ENCODE measurements at regions not wholly inside any gene's neighbourhood (a gene's known extent, or its start where the extent isn't known, plus 50 kb on each side); places are given as distances from the start of the nearest gene placed in this dataset.

GRCh38 chr18:60996822-60997221 is 336.4 kb upstream of the CDH20 start:
- DNase-seq (ENCODE audit: low read depth): no peak
- no peak overlapping the region for H3K4me3 ChIP-seq (ENCODE audit: low read depth, low read length)

DNA sequence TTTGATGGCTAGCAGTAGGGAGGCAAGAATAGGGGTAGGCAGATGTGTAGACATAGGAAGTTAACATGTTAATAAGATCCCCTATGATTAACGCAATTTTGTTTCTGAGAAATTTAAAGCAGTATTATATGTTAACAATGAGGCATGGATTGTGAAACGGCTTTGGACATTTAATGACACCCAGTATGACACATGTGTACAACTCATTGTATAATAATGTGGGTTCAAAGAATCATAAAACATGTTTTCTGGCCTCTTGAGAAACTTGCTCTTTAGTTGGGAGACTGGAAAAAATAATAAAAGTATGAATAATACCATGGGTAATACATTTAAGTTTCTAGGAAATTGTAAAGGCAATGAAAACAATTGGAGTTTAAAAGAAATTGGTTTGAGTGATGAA is 332.1 kb upstream of the CDH20 start:
- H3K4me3 ChIP-seq (ENCODE audit: low read depth, low read length): no peak overlapping the region
- peak; percentile 51 for DNase-seq (ENCODE audit: low read depth)

DNA sequence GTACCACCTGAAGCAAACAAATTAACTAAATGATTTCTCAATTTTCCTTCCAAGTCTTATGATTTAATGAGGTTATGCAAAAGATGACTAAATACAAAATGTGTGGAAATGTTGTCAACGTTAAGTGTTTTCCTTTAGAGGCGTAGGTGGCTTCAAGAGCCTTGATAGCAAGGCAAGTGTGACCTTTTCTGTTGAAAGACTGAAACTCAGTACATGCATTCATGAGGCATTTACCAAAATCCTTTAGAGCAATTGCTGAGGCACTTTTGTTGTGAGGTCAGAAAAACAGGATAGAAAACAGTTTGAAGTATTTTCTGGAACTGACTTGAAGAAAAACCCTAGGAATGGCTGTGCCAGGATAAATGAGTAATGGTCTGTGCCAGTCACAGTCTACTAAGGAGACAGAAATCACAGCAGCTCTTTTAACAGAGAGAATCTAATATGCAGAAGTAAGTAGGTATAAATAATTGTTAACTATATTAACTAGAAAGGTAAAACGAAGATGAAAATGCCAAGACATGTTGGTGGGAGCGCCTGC is 326.5 kb upstream of the CDH20 start:
- DNase-seq (ENCODE audit: low read depth): no peak
- H3K4me3 ChIP-seq (ENCODE audit: low read depth, low read length): no peak overlapping the region

- no peak overlapping the region for H3K4me3 ChIP-seq (ENCODE audit: low read depth, low read length)
- no peak for DNase-seq (ENCODE audit: low read depth)
These were observed 313.6 kb upstream of the CDH20 start for GRCh38 chr18:61019338-61020301.

- no peak for DNase-seq (ENCODE audit: low read depth)
These were observed 307.6 kb upstream of the CDH20 start for GRCh38 chr18:61025596-61025995.

GRCh38 chr18:61031626-61032025 is 301.6 kb upstream of the CDH20 start:
- no peak for DNase-seq (ENCODE audit: low read depth)
- no peak overlapping the region for H3K4me3 ChIP-seq (ENCODE audit: low read depth, low read length)

More at GRCh38 chr18:61025596-61025995, 307.6 kb upstream of the CDH20 start:
- H3K4me3 ChIP-seq (ENCODE audit: low read depth, low read length): no peak overlapping the region

DNA sequence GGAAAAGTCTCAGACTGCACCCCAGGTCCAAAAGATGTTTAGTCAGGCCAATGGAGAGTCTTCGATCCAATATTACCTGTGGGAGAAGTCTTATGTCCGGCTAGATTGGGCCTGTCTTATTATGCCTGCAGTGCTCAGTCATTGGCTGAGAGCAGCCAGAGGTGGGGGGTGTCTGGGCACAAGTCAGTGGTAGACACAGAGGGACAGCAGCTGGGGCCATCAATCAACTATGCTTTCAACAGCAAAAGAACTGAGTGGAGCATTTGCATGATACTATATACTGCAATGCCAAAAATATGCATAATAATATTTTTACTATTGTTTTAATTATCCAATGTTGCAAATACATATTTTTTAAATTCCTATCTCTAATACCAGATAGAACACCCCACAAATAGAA is 298.6 kb upstream of the CDH20 start:
- H3K4me3 ChIP-seq (ENCODE audit: low read depth, low read length): no peak overlapping the region
- DNase-seq (ENCODE audit: low read depth): no peak

- H3K4me3 ChIP-seq (ENCODE audit: low read depth, low read length): no peak overlapping the region
- DNase-seq (ENCODE audit: low read depth): no peak
These were observed 294.0 kb upstream of the CDH20 start for GRCh38 chr18:61039251-61039650.

DNA sequence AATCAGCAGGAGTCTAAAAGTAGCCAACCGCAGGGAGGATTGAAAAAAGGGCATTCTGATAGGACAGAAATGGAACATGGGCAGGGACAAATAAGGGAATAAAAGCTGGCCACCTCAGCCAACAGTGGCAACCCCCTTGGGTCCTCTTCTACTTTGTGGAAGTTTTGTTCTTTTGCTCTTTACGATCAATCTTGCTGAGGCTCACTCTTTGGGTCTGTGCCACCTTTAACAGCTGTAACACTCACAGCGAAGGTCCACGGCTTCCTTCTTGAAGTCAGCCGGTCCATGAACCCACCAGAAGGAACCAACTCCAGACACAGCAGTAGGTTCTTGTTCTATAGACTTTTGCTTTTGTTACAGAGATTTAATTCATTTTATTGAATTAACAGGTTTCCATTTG is 285.4 kb upstream of the CDH20 start:
- H3K4me3 ChIP-seq (ENCODE audit: low read depth, low read length): no peak overlapping the region
- no peak for DNase-seq (ENCODE audit: low read depth)

- DNase-seq (ENCODE audit: low read depth): no peak
- no peak overlapping the region for H3K4me3 ChIP-seq (ENCODE audit: low read depth, low read length)
These were observed 275.8 kb upstream of the CDH20 start for GRCh38 chr18:61057443-61057842.

DNA sequence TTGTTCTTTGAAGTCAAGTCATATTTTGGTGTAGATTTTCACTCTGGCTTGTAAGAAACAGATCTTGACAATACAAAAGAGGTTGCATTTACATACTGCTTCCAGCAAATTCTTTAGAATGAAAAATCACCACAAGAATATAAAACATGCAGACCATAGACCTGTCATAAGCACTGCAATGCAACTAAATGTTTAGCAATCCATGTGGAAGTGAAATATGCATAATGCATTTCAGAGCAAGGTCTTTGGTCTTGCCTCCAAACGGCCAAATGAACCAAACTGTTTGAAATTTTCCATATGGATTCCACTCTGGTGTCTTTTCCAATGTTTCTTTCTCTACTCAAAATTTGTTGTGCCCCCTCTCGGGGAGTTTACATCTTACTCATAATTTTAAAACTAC is 271.0 kb upstream of the CDH20 start:
- no peak overlapping the region for H3K4me3 ChIP-seq (ENCODE audit: low read depth, low read length)
- no peak for DNase-seq (ENCODE audit: low read depth)

DNA sequence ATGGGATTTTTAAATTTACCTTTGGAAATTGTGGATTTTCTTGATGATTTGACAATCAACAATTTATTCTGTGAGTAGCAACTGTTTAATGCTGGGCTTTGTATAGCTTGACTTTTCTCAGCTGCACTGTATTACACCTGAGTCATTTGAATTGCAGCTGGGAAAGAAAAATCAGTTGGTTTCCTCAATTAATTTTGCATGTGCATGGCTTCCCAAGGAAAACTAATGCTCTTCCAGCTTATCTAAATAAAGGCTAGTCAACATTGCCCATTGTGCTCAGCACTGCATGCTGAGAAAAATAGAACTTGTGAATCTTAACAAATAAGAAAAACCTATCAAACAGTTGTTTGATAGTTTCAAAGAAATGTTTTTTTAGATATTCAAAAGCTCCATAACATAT is 268.3 kb upstream of the CDH20 start:
- H3K4me3 ChIP-seq (ENCODE audit: low read depth, low read length): no peak overlapping the region
- DNase-seq (ENCODE audit: low read depth): no peak

DNA sequence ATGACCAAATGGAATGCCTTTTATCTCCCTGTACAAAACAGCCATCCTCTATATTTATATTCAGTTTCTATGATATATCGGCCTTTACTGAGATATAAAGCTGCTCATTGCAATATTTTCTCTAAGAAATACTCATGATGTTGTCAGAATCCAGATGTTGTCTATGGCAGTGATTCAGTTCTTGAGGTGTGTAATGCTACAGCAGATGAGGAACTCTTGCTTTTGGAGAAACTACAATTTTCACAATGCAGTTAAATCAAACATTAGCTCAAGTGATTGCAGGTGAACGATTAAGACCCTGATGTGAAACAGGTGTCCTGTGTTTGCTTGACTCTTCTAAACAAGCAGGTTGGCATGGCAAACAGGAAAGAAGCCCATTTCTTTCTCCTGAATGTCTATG is 256.2 kb upstream of the CDH20 start:
- no peak for DNase-seq (ENCODE audit: low read depth)
- H3K4me3 ChIP-seq (ENCODE audit: low read depth, low read length): no peak overlapping the region

GRCh38 chr18:61079714-61080113 is 253.5 kb upstream of the CDH20 start:
- no peak for DNase-seq (ENCODE audit: low read depth)
- no peak overlapping the region for H3K4me3 ChIP-seq (ENCODE audit: low read depth, low read length)

DNA sequence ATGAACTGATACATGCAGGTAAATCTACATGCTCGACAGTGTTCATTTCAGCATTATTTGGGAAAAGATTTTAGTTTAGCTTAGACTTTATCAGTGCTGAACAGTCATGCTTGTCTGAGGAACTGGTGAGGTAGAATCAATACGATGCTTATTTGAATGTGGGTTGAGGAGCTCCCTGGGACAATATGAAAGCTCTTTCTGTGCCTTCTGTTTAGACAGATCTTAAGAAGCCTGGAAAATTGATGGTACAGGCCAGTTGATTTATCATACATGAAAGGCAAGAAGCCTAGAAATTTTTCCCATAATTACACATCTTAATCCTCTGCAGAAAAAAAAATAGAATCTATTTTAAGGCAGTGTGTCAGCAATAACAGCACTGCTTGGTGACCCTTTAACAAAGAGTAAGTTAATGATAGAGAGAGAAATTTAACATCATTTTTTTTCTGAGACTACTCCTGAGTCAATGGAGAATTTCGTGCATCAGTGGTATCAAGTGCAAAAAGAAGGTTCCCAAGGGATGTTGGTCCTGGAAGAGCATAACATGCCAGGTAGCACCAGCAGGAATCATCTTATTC is 252.2 kb upstream of the CDH20 start:
- DNase-seq (ENCODE audit: low read depth): no peak
- H3K4me3 ChIP-seq (ENCODE audit: low read depth, low read length): no peak overlapping the region

DNA sequence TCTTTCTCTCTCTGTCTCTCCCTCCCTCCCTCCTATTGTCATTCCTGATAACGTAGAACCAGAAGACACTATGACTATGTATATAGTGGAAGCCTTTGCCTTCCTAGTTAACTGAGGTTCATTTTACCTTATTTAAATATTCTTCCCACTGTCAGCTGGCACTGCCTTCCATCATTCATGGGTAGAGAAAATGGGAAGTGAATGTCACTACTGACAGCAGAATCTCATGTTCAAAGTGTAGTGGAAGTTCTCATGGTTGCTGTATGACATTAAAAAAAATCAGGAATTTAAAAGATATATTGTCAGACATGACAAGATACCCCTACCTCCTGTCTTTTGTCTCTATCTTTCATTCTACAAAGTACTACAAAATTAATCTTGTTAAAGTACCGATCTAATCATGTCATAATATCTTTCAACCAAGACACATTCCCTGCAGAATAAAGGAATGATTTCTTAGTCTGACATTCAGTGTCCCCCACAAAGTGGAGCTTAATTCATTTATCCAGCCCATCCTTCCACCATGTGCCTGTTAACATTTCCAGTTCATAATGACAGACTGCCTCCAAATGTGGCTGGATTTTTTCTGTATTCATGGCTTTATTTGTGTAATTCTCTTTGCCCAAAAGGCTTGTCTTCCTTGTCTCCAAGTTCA is 250.1 kb upstream of the CDH20 start:
- H3K4me3 ChIP-seq (ENCODE audit: low read depth, low read length): no peak overlapping the region
- DNase-seq (ENCODE audit: low read depth): no peak

DNA sequence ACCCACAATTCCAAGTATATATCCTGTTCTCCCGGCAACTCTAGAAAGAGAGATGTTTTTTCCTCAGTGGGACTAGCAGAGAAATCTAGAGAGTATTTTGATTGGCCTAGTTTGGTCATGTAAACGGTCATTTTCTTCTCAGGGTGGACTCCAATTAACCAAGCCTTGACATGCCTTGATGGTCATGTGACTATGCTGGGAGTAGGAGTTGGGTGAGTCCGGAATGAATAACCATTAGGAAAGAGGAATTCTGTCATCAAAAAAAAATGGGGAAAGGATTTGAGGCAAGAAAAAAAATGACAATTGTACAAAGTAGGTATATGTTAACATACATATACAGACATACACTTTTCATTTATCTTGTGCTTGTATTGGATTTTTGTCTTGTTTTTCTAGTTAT is 248.2 kb upstream of the CDH20 start:
- DNase-seq (ENCODE audit: low read depth): no peak

GRCh38 chr18:61085761-61086160 is 247.5 kb upstream of the CDH20 start:
- no peak overlapping the region for H3K4me3 ChIP-seq (ENCODE audit: low read depth, low read length)
- DNase-seq (ENCODE audit: low read depth): no peak

More for the DNA sequence above, 248.2 kb upstream of the CDH20 start:
- H3K4me3 ChIP-seq (ENCODE audit: low read depth, low read length): no peak overlapping the region

DNA sequence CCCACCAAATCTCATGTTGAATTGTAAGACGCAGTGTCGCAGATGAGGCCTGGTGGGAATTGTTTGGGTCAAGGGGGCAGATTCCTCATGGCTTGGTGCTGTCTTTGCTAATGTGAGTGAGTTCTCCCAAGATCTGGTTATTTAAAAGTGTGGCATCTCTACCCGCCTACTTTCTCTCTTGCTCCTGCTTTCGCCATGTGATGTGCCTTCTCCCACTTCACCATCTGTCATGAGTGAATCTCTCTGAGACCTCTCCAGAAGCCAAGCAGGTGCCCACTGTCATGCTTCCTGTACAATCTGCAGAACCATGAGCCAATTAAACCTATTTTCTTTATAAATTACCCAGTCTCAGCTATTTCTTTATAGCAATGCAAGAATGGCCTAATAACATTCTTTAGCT is 246.6 kb upstream of the CDH20 start:
- DNase-seq (ENCODE audit: low read depth): no peak

DNA sequence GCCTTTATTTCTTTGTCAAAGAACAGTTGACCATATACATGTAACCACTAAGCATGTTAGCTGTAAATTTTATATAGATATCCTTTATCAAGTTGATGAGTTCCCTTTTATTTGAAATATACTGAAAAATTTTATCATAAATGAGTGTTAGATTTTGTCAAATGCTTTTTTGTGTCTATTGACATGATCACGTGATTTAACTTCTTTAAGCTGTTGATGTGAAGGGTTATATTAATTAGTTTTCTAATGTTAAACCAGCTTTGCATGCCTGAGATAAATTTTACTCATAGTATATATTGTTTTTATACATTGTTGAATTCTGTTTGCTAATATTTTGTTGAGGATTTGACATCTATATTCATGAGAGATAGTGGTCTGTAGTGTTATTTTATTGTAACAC is 241.9 kb upstream of the CDH20 start:
- DNase-seq (ENCODE audit: low read depth): no peak
- no peak overlapping the region for H3K4me3 ChIP-seq (ENCODE audit: low read depth, low read length)

More for the DNA sequence above, 246.6 kb upstream of the CDH20 start:
- H3K4me3 ChIP-seq (ENCODE audit: low read depth, low read length): no peak overlapping the region
